ENCODE measurements at regions not wholly inside any gene's neighbourhood (a gene's known extent, or its start where the extent isn't known, plus 50 kb on each side); places are given as distances from the start of the nearest gene placed in this dataset.

DNA sequence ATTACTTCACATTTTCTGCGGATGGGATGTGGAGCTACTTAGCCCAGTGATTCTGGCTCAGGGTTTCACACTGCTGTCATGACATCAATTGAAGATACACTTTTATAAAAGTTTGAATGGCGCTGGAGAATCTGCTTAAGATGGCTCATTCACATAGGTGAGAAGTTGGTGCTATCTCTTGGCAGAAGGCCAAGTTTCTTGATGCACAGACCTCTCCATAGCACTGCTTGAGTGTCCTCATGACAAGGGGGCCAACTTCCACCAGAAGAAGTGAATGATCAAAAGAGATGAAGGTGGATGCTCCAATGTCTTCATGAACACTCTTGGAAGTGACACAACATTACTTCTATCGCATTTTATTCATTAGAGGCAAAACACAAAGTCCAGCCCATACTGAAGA lies 403.7 kb upstream of the CCNG1 start:
- DNase-seq = no peak
- no peaks in the 10 kb centered on the region for H3K4me1 Mint-ChIP-seq (ENCODE audit: low read depth, unreplicated experiment)
- H3K4me3 Mint-ChIP-seq (ENCODE audit: low read depth, unreplicated experiment) = no peak overlapping the region
- no peaks in the 10 kb centered on the region for H3K27me3 Mint-ChIP-seq (ENCODE audit: unreplicated experiment)
- no peak for TF ChIP-seq CTCF (IDR thresholded peaks at IDR 0.05; ENCODE audit: unreplicated experiment)
- BruUV-seq (replicated peaks) = no TSS peak
- H3K36me3 Mint-ChIP-seq (ENCODE audit: insufficient read depth, unreplicated experiment) = no peaks in the 10 kb centered on the region
- intact Hi-C loops (cut with micrococcal nuclease; ENCODE audit: unreplicated experiment) = no loop called here
- H3K9me3 Mint-ChIP-seq (ENCODE audit: low read depth, unreplicated experiment) = peaks cover 21% of the 10 kb centered on the region
- H3K27ac Mint-ChIP-seq (ENCODE audit: unreplicated experiment) = no peak overlapping the region
- CTCF ChIA-PET = no interaction called here

GRCh38 chr5:163041254-163041653 lies 396.1 kb upstream of the CCNG1 start:
- Mint-ChIP-seq H3K27ac (ENCODE audit: unreplicated experiment) (no peak overlapping the region), H3K9me3 (ENCODE audit: low read depth, unreplicated experiment) (peaks cover 22% of the 10 kb centered on the region), H3K27me3 (ENCODE audit: unreplicated experiment) (no peaks in the 10 kb centered on the region), H3K4me3 (ENCODE audit: low read depth, unreplicated experiment) (no peak overlapping the region), H3K4me1 (ENCODE audit: low read depth, unreplicated experiment) (no peaks in the 10 kb centered on the region), H3K36me3 (ENCODE audit: insufficient read depth, unreplicated experiment) (no peaks in the 10 kb centered on the region)
- no peak for TF ChIP-seq CTCF (IDR thresholded peaks at IDR 0.05; ENCODE audit: unreplicated experiment)
- BruUV-seq (replicated peaks) = no TSS peak
- no peak for DNase-seq
- CTCF ChIA-PET = no interaction called here
- intact Hi-C loops (cut with micrococcal nuclease; ENCODE audit: unreplicated experiment) = no loop called here

DNA sequence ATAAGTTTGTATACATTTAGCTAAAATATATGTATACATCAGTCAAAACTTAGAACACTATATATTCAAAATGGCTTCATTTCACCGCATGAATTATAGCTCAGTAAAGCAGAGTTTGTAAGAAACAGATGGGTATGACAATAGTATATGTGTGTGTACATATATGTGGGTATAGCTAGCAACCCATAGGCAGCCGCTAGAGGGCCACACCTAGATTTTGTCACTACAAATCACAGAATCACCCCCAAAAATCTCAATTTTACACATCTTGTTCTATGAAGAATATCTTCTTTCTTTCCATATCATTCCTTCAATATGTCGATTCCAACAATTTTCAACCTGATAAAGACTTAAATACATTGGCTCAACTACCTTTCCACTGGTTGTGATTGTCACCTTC lies 357.8 kb upstream of the CCNG1 start:
- TF ChIP-seq CTCF (IDR thresholded peaks at IDR 0.05; ENCODE audit: unreplicated experiment) = peak; percentile 21
- BruUV-seq (replicated peaks) = no TSS peak
- Mint-ChIP-seq H3K4me1 (ENCODE audit: low read depth, unreplicated experiment) (no peaks in the 10 kb centered on the region), H3K27me3 (ENCODE audit: unreplicated experiment) (no peaks in the 10 kb centered on the region), H3K27ac (ENCODE audit: unreplicated experiment) (no peak overlapping the region), H3K36me3 (ENCODE audit: insufficient read depth, unreplicated experiment) (no peaks in the 10 kb centered on the region), H3K9me3 (ENCODE audit: low read depth, unreplicated experiment) (peaks cover 26% of the 10 kb centered on the region), H3K4me3 (ENCODE audit: low read depth, unreplicated experiment) (no peak overlapping the region)
- peak; percentile 5 for DNase-seq
- intact Hi-C loops (cut with micrococcal nuclease; ENCODE audit: unreplicated experiment) = no loop called here
- CTCF ChIA-PET = no interaction called here

DNA sequence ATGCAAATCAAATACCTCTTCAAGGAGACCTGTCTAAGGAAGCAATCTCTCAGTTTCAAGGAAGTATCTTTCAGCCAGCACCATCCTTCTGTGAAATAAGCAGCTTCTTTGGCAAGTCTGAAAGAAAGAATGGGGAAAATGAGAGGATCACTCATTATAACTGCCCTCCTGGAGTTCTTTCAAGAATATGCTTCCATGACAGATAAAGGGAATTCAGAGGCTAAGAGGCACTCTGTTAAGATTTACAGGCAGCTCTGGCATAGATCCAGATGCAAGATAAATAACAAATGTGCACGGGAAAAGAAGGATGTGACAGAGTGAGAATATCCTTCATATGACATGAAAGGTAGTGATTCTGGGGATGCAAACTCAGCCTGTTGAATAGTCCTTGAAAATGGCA lies 348.2 kb upstream of the CCNG1 start:
- DNase-seq = no peak
- Mint-ChIP-seq H3K27me3 (ENCODE audit: unreplicated experiment) (no peaks in the 10 kb centered on the region), H3K27ac (ENCODE audit: unreplicated experiment) (no peak overlapping the region), H3K4me1 (ENCODE audit: low read depth, unreplicated experiment) (no peaks in the 10 kb centered on the region), H3K4me3 (ENCODE audit: low read depth, unreplicated experiment) (no peak overlapping the region), H3K36me3 (ENCODE audit: insufficient read depth, unreplicated experiment) (no peaks in the 10 kb centered on the region), H3K9me3 (ENCODE audit: low read depth, unreplicated experiment) (peaks cover 17% of the 10 kb centered on the region)
- intact Hi-C loops (cut with micrococcal nuclease; ENCODE audit: unreplicated experiment) = no loop called here
- no peak for TF ChIP-seq CTCF (IDR thresholded peaks at IDR 0.05; ENCODE audit: unreplicated experiment)
- CTCF ChIA-PET = no interaction called here
- BruUV-seq (replicated peaks) = no TSS peak

- peaks cover 17% of the 10 kb centered on the region for H3K9me3 Mint-ChIP-seq (ENCODE audit: low read depth, unreplicated experiment)
- no peak for DNase-seq
- no TSS peak for BruUV-seq (replicated peaks)
- H3K4me3 Mint-ChIP-seq (ENCODE audit: low read depth, unreplicated experiment) = no peak overlapping the region
- H3K27me3 Mint-ChIP-seq (ENCODE audit: unreplicated experiment) = no peaks in the 10 kb centered on the region
- H3K4me1 Mint-ChIP-seq (ENCODE audit: low read depth, unreplicated experiment) = no peaks in the 10 kb centered on the region
- intact Hi-C loops (cut with micrococcal nuclease; ENCODE audit: unreplicated experiment) = no loop called here
- no peak for TF ChIP-seq CTCF (IDR thresholded peaks at IDR 0.05; ENCODE audit: unreplicated experiment)
- CTCF ChIA-PET = no interaction called here
- no peaks in the 10 kb centered on the region for H3K36me3 Mint-ChIP-seq (ENCODE audit: insufficient read depth, unreplicated experiment)
- no peak overlapping the region for H3K27ac Mint-ChIP-seq (ENCODE audit: unreplicated experiment)
These were observed 347.5 kb upstream of the CCNG1 start for GRCh38 chr5:163089926-163090325.

All from Calu3 (cell line).